Thyroid gland (tissue), 4 donors: ENCODE measurements at regions not wholly inside any gene's neighbourhood (a gene's known extent, or its start where the extent isn't known, plus 50 kb on each side); places are given as distances from the start of the nearest gene placed in this dataset.

Source experiments
- POLR2A ChIP-seq, 2 donors: fragments of 450-650 bp; IDR thresholded peaks; one replicate each; pipeline ENCODE4 v1.6.1; 2017; ENCODE audit warnings: antibody characterized with exemption in 2 of 2, mild to moderate bottlenecking in 2 of 2, moderate library complexity in 1 of 2
- TF ChIP-seq, protein P1 (sequence below), 6 experiments: fragments of 200-600 bp in 3 of 6; fragments of 450-650 bp in 3 of 6; sonication (generic) in 3 of 6; IDR thresholded peaks; one replicate each; pipeline ENCODE4 v1.5.1; 2016 to 2019; ENCODE audit warnings: antibody characterized with exemption in 6 of 6, mild to moderate bottlenecking in 2 of 6, inconsistent platforms in 1 of 6, moderate library complexity in 1 of 6

DNA sequence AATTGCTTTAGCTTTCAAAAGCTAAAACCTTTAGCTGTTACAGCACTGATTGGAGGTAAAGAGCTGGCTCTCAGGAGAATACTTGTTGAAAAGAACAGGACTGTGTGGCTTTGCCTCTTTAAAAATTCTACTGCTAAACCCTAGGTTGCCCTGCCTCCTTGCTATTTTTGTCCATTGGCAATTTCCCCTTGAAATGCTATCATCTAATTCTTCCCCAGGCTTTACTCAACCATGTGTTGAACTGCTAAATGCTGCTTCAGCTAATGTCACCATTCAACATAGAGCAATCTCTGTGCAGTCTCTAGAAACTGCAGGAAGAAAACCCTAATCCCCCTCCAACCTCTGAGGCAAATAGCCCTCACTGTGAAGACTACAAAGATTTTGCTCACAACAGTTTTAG, 203.7 kb upstream of the ARX start:
- TF ChIP-seq, protein P1, sequence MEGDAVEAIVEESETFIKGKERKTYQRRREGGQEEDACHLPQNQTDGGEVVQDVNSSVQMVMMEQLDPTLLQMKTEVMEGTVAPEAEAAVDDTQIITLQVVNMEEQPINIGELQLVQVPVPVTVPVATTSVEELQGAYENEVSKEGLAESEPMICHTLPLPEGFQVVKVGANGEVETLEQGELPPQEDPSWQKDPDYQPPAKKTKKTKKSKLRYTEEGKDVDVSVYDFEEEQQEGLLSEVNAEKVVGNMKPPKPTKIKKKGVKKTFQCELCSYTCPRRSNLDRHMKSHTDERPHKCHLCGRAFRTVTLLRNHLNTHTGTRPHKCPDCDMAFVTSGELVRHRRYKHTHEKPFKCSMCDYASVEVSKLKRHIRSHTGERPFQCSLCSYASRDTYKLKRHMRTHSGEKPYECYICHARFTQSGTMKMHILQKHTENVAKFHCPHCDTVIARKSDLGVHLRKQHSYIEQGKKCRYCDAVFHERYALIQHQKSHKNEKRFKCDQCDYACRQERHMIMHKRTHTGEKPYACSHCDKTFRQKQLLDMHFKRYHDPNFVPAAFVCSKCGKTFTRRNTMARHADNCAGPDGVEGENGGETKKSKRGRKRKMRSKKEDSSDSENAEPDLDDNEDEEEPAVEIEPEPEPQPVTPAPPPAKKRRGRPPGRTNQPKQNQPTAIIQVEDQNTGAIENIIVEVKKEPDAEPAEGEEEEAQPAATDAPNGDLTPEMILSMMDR (IDR thresholded peaks at IDR 0.05) = no peak
- TF ChIP-seq POLR2A (IDR thresholded peaks at IDR 0.05) = no peak
